ENCODE measurements at regions not wholly inside any gene's neighbourhood (a gene's known extent, or its start where the extent isn't known, plus 50 kb on each side); places are given as distances from the start of the nearest gene placed in this dataset.

- Histone ChIP-seq H4K91ac (replicated peaks; ENCODE audit: insufficient read length, low read length) (no peak overlapping the region), H4K5ac (ENCODE audit: insufficient read length, low read depth, low read length) (no peak overlapping the region), H2BK20ac (ENCODE audit: low read length) (no peak overlapping the region), H2BK15ac (ENCODE audit: low read length) (no peak overlapping the region), H3K23me2 (ENCODE audit: low read depth, low read length) (no peaks in the 10 kb centered on the region), H3K4me3 (ENCODE audit: extremely low read depth in 1 of 4, insufficient read depth in 2 of 4, low read depth in 3 of 4, low read length in 4 of 4) (no peak overlapping the region), H2BK12ac (ENCODE audit: low read depth, low read length) (no peak overlapping the region), H3K9me3 (ENCODE audit: insufficient read depth in 2 of 2, low read depth in 1 of 2, low read length in 1 of 2) (peaks cover 0 to 9% of the 10 kb centered on the region in 2 experiments; a peak in 1 of 4 replicates), H3K79me2 (ENCODE audit: control insufficient read depth in 1 of 2, insufficient read depth in 2 of 2, low read length in 2 of 2) (no peaks in the 10 kb centered on the region), H3K23ac (ENCODE audit: insufficient read length) (no peak overlapping the region), H3K9ac (replicated peaks in 1 of 4; ENCODE audit: extremely low read depth in 1 of 4, low read depth in 3 of 4, low read length in 3 of 4) (no peak overlapping the region), H2BK120ac (replicated peaks; ENCODE audit: low read depth, low read length) (no peak overlapping the region), H4K20me1 (replicated peaks in 1 of 2; ENCODE audit: control insufficient read depth in 1 of 2, insufficient read depth in 2 of 2, low read length in 2 of 2) (no peaks in the 10 kb centered on the region), H3K79me1 (ENCODE audit: low read depth, low read length) (no peaks in the 10 kb centered on the region), H3K27ac (ENCODE audit: low read depth, low read length) (no peak overlapping the region), H2AFZ (ENCODE audit: low read length) (no peak overlapping the region), H3K56ac (replicated peaks; ENCODE audit: insufficient read length, low read depth, low read length) (no peak overlapping the region), H2AK5ac (ENCODE audit: low read depth, low read length) (no peak overlapping the region), H3K14ac (ENCODE audit: insufficient read length) (no peak overlapping the region), H2BK5ac (ENCODE audit: low read depth, low read length) (no peak overlapping the region), H3K18ac (ENCODE audit: extremely low read depth, low read length) (no peak overlapping the region), H3K4me1 (replicated peaks in 1 of 4; ENCODE audit: control insufficient read depth in 3 of 4, insufficient read depth in 4 of 4, low read length in 3 of 4) (no peaks in the 10 kb centered on the region), H3K36me3 (ENCODE audit: control insufficient read depth in 2 of 4, insufficient read depth in 4 of 4, low read length in 3 of 4) (no peaks in the 10 kb centered on the region; a peak in 1 of 8 replicates), H3K27me3 (replicated peaks in 1 of 4; ENCODE audit: control insufficient read depth in 3 of 4, extremely low read depth in 1 of 4, insufficient read depth in 3 of 4, low read length in 3 of 4) (no peaks in the 10 kb centered on the region), H3K4me2 (ENCODE audit: insufficient read depth in 1 of 2, low read depth in 2 of 2, low read length in 2 of 2) (no peak overlapping the region), H3K4ac (replicated peaks; ENCODE audit: insufficient read length, low read depth, low read length) (no peak overlapping the region), H4K8ac (ENCODE audit: extremely low read depth, insufficient read depth, low read length) (no peak overlapping the region)
- ChIA-PET CTCF (ENCODE audit: partially characterized antibody) (no interaction called here), POLR2A (ENCODE audit: partially characterized antibody) (no interaction called here)
- no peak for DNase-seq (ENCODE audit: low read depth in 1 of 2, low spot score in 2 of 2)
- WGBS, 2 experiments (ENCODE audit: extremely low coverage in 1 of 2, insufficient coverage in 1 of 2, insufficient read length in 1 of 2, insufficient replicate concordance in 2 of 2, low coverage in 1 of 2, low lambda C conversion rate in 2 of 2, missing lambda C conversion rate in 1 of 2) = 88% methylated on average over 1 of the region's 1 CpG; no CpG with 5 or more reads in 1 of the 2 experiments
- no peak for FAIRE-seq
- TF ChIP-seq ATF2 (IDR thresholded peaks at IDR 0.05; ENCODE audit: low read length) (no peak), RBBP5 (IDR thresholded peaks at IDR 0.05; ENCODE audit: borderline replicate concordance, low read depth, low read length) (no peak), KDM5A (IDR thresholded peaks at IDR 0.05; ENCODE audit: low read length) (no peak), JUND (IDR thresholded peaks at IDR 0.05; ENCODE audit: low read length) (no peak), JUN (IDR thresholded peaks at IDR 0.05; ENCODE audit: low read depth, low read length) (no peak), ZNF274 (IDR thresholded peaks at IDR 0.05; ENCODE audit: borderline replicate concordance, extremely low read depth, low read length) (no peak), KDM1A (IDR thresholded peaks at IDR 0.05; ENCODE audit: borderline replicate concordance, low read length) (no peak), ASH2L (IDR thresholded peaks at IDR 0.05; ENCODE audit: low read length) (no peak), CTBP2 (IDR thresholded peaks at IDR 0.05; ENCODE audit: borderline replicate concordance, insufficient read depth, insufficient read length, low read length) (no peak), TAF7 (optimal IDR thresholded peaks at IDR 0.05; ENCODE audit: borderline replicate concordance, low read depth, low read length) (no peak), CREB1 (IDR thresholded peaks at IDR 0.05) (no peak), RAD21 (IDR thresholded peaks at IDR 0.05 in 1 of 2, conservative IDR thresholded peaks at IDR 0.05 in 1 of 2; ENCODE audit: low read depth in 2 of 2, low read length in 2 of 2) (no peak)
- TF ChIP-seq, protein P1, sequence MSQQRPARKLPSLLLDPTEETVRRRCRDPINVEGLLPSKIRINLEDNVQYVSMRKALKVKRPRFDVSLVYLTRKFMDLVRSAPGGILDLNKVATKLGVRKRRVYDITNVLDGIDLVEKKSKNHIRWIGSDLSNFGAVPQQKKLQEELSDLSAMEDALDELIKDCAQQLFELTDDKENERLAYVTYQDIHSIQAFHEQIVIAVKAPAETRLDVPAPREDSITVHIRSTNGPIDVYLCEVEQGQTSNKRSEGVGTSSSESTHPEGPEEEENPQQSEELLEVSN (IDR thresholded peaks at IDR 0.05) = no peak
Observed at GRCh38 chr5:28305891-28306290, 1267.5 kb upstream of the CDH9 start.

Data from H1 (cell line).